HG02798 (cell line): ENCODE measurements at regions not wholly inside any gene's neighbourhood (a gene's known extent, or its start where the extent isn't known, plus 50 kb on each side); places are given as distances from the start of the nearest gene placed in this dataset.
"Not testable (repeated sequence)": the region's sequence is repeated elsewhere in the genome, so short reads cannot be mapped to it uniquely, and the experiment has no call there.

ENCODE experiments used
- ATAC-seq: cut with Tn5 transposase; IDR thresholded peaks from one replicate; pipeline ENCODE4 v1.9.1; 2021; ENCODE audit warnings: mild to moderate bottlenecking; ENCODE audit not compliant: unreplicated experiment, poor library complexity

DNA sequence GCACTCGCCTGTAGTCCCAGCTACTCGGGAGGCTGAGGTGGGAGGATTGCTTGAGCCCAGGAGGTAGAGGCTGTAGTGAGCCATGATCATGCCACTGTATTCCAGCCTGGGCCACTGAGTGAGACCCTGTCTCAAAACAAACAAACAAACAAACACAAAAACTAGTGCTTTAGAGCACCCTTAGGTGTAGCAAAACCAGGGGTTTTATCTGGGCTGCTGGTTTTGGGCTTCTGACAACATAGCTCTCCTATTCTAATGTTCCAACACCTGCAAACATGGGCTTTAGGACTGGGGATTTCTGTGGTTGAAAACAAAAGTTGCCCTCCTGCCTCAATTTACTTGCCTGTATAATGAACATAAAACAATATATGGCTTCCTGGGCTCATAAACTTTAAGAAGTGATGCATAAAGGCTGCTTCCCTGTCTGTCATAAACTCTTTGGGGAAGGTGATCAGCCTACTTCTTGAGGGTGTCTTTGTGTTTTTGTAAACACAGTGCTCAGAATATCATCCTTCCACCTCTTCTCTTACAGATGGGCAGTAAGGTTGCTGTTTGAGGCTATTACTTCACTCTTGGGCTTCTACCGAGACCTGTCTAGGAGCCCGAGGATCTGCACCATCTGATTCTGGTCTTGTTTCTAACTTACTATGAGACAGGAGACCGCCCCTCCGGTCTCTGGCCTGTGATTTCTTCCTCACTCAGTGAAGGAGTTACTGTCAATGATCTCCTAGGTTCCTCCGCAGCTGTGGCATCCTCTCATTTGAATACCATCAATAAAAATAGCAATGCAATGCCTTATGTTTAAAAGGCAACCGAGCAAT is 246.5 kb downstream of the MYCN start:
- no peak for ATAC-seq

- no peak for ATAC-seq
These were observed 245.5 kb downstream of the MYCN start for GRCh38 chr2:16185801-16186272.

DNA sequence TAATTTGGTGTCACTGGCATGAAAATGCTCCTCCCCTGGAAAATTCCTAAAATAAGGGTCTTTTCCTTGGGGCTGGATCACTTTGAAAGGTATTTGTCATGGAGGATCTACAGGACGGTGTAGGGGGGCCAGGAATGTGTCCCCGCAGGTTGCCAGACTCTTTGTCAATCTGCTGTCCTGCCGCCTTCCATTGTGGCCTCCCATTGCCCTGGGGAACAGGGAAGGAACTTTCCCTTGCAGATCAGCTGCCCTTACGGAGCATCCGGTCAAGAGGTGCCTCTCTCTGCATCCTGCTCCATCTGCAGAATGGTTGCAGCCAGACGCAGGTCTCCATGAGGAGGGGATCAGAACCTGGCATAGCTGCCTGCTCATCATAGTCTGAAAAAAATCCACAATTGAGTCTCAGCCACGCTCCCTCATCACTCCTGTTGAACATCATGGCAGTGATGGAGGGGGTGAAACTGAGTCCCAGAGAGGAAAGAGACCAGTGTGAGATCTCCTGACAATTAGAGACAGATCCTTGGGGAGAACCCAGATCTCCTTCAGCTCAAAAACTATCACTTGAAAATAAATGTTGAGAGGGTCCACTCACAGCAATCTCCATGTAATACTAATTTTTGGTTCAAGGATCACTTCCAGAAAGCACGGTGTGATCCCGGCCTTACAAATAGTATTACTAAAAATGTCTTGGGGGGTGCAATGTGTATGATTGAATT is 244.8 kb downstream of the MYCN start:
- ATAC-seq, result no peak

DNA sequence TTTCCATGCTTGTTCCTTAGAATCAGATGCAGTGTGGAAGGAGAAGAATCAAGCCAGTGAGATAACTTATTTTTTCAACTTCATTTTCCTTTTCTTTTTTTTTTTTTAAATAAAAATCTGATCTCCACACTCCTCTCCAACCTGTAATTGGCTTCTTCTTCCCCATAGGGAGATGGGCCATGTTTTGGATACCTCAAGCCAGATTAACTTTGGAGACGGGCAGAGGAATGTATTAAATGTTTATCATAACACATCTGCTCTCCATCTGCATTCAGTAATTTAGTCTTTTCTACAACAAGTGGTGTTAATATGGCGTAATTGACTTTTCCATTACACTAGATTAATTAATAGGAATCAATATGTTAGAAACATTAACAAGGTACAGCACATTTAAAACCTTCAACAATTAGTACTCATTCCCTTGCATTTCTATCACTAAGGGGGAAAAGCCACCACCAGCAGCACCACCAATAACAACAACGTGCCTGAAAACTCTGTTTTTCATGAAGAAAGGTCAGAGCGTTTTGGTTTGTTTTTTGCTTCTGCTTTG is 244.1 kb downstream of the MYCN start:
- no peak for ATAC-seq

GRCh38 chr2:16183345-16183744 is 243.0 kb downstream of the MYCN start:
- no peak for ATAC-seq

DNA sequence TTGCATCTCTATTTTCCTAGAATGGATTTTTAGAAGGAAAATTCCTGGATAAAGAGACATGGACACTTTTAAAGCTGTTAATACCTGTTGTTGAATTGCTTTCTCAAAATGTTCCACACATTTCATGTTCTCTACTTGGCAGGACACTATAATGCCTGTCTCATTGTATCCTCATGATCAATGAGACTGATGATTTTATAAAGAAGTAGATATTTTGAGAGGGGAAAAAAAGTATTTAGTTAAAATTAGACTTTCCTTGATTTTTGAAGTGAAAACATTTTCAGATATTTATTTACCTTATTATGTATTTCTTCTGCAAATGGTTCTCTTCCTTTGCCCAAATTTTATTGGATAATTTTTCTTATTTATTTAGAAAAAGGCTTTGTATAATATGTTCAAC is 242.5 kb downstream of the MYCN start:
- ATAC-seq, result no peak

GRCh38 chr2:16182311-16182815 is 242.0 kb downstream of the MYCN start:
- not testable (repeated sequence) for ATAC-seq

DNA sequence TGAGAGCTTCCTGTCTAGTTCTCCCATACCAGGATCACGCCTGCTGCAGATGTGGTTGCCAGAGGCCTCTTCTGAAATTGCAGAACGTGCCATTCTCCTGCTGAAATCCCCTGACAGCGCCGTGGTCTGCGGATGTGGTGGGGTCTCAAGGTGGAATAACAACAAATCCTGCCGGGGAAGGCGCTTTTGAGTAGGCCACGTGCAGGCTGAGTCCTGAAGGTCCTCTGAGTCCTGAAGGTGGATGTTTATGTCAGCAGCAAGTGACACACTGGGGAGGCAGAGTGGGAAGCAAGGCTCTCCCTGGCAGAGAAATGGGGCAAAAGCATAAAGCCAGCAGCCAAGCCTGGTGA is 241.4 kb downstream of the MYCN start:
- no peak for ATAC-seq

- no peak for ATAC-seq
These were observed 240.9 kb downstream of the MYCN start for GRCh38 chr2:16181062-16181740.

DNA sequence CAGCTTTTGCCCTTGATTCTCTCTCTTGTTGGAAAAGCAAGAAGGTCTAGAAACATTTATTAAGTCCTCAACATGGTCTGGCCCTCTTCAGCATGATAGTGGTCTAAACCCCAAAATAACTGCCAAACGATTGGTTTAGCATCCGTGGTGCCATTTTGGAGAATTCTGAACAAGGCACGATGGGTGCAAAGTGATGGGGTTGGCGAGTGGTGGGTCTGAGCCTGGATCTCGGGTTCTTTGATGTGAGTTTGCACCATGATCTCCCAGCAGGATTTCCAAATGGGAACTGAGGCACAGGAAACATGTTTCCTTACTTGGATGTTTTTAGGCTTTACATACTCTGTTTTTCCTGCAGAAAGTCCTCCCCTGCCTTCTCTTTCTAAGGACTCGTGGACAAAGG is 240.3 kb downstream of the MYCN start:
- no peak for ATAC-seq

DNA sequence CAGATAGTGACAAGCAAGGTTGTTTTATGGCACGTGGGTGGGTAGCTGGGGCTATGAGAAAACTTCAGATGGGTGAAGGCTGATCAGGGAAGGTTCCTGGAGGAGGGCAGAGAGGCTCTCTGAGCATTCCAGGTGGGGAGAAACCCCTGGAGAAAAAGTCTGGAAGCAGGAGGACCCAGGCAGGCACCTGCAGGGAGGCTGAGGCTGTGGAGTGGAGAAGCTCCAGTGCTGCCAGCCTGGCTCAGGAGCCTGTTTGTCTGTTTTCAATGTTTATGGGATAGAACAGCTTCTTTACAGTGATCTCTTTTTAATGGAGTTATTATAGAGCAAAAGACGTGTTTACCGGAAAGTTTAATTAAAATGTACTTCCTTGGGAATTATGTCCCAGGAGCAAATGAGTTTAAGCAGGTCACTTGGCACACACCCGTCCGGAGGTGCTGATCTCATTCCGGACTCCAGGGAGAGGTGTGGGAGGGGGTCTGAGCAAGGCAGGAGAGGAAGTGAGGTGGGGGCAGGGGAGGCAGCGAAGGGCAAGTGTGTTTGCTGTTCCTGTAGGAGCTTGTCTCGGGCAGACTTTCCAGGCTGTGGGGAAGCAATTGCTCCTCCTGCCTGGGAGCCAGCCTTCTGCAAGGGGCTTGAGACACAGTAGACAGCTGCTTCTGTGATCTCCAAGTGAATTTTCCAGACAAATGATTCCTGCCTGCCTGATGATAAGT is 239.5 kb downstream of the MYCN start:
- ATAC-seq, result no peak

- ATAC-seq, result no peak
These were observed 238.3 kb downstream of the MYCN start for GRCh38 chr2:16178551-16179130.

GRCh38 chr2:16177671-16178180 is 237.4 kb downstream of the MYCN start:
- no peak for ATAC-seq

DNA sequence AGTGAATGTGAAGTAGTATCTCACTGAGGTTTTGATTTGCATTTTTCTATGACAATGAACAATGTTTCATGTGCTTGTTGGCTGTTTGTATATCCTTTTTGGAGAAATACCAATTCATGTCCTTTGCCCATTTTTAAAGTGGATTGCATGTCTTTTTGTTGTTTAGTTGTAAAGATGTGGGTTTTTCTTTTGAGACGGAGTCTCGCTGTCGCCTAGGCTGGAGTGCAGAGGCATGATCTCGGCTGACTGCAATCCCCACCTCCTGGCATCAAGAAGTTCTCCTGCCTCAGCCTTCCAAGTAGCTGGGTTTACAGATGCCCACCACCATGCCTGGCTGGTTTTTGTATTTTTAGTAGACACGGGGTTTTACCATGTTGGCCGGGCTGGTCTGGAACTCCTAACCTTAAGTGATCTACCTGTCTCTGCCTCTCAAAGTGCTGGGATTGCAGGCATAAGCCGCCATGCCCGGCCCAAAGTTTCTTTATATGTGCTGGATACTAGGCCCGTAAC is 236.7 kb downstream of the MYCN start:
- ATAC-seq, result no peak

- no peak for ATAC-seq
These were observed 235.0 kb downstream of the MYCN start for GRCh38 chr2:16175247-16175825.

GRCh38 chr2:16174693-16175045 is 234.3 kb downstream of the MYCN start:
- ATAC-seq, result no peak

- ATAC-seq, result no peak
These were observed 233.7 kb downstream of the MYCN start for GRCh38 chr2:16173893-16174692.
